ENCODE measurements at regions not wholly inside any gene's neighbourhood (a gene's known extent, or its start where the extent isn't known, plus 50 kb on each side); places are given as distances from the start of the nearest gene placed in this dataset.

DNA sequence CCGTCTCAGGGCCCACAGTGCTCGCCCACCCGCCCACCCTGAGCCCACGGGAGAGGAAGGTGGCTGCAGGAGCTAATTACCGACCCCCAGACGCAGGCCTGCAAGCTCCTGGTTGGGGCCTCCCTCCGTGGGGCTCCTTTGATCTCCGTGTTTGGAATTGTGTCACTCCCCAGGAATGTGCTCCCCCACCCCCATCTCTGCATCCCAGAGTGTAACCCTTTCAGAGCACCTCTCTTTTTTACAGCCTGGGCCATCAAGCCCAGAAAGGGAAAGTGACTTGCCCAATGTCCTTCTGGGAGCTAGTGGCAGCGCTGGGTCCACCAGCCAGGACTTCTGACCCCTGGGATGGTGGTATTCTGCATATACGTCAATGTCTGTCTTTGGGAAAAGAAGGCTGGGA, 335.1 kb downstream of the CYRIA start:
- no peak for TF ChIP-seq CSDC2 (CRISPR knock-in tag; IDR thresholded peaks at IDR 0.05)
- TF ChIP-seq TCF4 (CRISPR knock-in tag; IDR thresholded peaks at IDR 0.05; ENCODE audit: borderline replicate concordance) = no peak
- TF ChIP-seq, protein P1, sequence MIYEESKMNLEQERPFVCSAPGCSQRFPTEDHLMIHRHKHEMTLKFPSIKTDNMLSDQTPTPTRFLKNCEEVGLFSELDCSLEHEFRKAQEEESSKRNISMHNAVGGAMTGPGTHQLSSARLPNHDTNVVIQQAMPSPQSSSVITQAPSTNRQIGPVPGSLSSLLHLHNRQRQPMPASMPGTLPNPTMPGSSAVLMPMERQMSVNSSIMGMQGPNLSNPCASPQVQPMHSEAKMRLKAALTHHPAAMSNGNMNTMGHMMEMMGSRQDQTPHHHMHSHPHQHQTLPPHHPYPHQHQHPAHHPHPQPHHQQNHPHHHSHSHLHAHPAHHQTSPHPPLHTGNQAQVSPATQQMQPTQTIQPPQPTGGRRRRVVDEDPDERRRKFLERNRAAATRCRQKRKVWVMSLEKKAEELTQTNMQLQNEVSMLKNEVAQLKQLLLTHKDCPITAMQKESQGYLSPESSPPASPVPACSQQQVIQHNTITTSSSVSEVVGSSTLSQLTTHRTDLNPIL (CRISPR knock-in tag; IDR thresholded peaks at IDR 0.05; ENCODE audit: low read depth) = no peak
- TF ChIP-seq RARB (CRISPR knock-in tag; IDR thresholded peaks at IDR 0.05) = no peak
- TF ChIP-seq, protein P2, sequence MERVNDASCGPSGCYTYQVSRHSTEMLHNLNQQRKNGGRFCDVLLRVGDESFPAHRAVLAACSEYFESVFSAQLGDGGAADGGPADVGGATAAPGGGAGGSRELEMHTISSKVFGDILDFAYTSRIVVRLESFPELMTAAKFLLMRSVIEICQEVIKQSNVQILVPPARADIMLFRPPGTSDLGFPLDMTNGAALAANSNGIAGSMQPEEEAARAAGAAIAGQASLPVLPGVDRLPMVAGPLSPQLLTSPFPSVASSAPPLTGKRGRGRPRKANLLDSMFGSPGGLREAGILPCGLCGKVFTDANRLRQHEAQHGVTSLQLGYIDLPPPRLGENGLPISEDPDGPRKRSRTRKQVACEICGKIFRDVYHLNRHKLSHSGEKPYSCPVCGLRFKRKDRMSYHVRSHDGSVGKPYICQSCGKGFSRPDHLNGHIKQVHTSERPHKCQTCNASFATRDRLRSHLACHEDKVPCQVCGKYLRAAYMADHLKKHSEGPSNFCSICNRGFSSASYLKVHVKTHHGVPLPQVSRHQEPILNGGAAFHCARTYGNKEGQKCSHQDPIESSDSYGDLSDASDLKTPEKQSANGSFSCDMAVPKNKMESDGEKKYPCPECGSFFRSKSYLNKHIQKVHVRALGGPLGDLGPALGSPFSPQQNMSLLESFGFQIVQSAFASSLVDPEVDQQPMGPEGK (CRISPR knock-in tag; IDR thresholded peaks at IDR 0.05; ENCODE audit: borderline replicate concordance) = no peak
- TF ChIP-seq ZNF565 (CRISPR knock-in tag; conservative IDR thresholded peaks at IDR 0.05; ENCODE audit: low read depth) = no peak
- TF ChIP-seq, protein P3, sequence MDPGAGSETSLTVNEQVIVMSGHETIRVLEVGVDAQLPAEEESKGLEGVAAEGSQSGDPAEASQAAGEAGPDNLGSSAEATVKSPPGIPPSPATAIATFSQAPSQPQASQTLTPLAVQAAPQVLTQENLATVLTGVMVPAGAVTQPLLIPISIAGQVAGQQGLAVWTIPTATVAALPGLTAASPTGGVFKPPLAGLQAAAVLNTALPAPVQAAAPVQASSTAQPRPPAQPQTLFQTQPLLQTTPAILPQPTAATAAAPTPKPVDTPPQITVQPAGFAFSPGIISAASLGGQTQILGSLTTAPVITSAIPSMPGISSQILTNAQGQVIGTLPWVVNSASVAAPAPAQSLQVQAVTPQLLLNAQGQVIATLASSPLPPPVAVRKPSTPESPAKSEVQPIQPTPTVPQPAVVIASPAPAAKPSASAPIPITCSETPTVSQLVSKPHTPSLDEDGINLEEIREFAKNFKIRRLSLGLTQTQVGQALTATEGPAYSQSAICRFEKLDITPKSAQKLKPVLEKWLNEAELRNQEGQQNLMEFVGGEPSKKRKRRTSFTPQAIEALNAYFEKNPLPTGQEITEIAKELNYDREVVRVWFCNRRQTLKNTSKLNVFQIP (CRISPR knock-in tag; IDR thresholded peaks at IDR 0.05; ENCODE audit: borderline replicate concordance, low read depth) = no peak
- TF ChIP-seq ZFP3 (CRISPR knock-in tag; IDR thresholded peaks at IDR 0.05) = no peak
- TF ChIP-seq ISL1 (CRISPR knock-in tag; IDR thresholded peaks at IDR 0.05) = no peak
- TF ChIP-seq, protein P4, sequence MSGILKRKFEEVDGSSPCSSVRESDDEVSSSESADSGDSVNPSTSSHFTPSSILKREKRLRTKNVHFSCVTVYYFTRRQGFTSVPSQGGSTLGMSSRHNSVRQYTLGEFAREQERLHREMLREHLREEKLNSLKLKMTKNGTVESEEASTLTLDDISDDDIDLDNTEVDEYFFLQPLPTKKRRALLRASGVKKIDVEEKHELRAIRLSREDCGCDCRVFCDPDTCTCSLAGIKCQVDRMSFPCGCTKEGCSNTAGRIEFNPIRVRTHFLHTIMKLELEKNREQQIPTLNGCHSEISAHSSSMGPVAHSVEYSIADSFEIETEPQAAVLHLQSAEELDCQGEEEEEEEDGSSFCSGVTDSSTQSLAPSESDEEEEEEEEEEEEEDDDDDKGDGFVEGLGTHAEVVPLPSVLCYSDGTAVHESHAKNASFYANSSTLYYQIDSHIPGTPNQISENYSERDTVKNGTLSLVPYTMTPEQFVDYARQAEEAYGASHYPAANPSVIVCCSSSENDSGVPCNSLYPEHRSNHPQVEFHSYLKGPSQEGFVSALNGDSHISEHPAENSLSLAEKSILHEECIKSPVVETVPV (CRISPR knock-in tag; IDR thresholded peaks at IDR 0.05) = no peak
- TF ChIP-seq ZNF70 (CRISPR knock-in tag; IDR thresholded peaks at IDR 0.05) = no peak
- TF ChIP-seq ZFP30 (CRISPR knock-in tag; IDR thresholded peaks at IDR 0.05) = no peak
